Gastrocnemius medialis (tissue), 4 donors: ENCODE measurements at regions not wholly inside any gene's neighbourhood (a gene's known extent, or its start where the extent isn't known, plus 50 kb on each side); places are given as distances from the start of the nearest gene placed in this dataset.

Experiments
- CTCF ChIP-seq, 5 experiments: fragments of 450-650 bp in 3 of 5; fragments of 200-600 bp in 2 of 5; sonication (generic) in 2 of 5; IDR thresholded peaks in 4 of 5; conservative IDR thresholded peaks in 1 of 5; 1 replicate in 4 of 5; 2 replicates in 1 of 5; pipeline ENCODE4 v1.5.1; 2016 to 2019; ENCODE audit warnings: antibody characterized with exemption in 5 of 5, mild to moderate bottlenecking in 3 of 5, moderate library complexity in 3 of 5
- POLR2A ChIP-seq, 2 donors: fragments of 450-650 bp; IDR thresholded peaks; one replicate each; pipeline ENCODE4 v1.6.1; 2017; ENCODE audit warnings: antibody characterized with exemption in 2 of 2, mild to moderate bottlenecking in 2 of 2, moderate library complexity in 2 of 2

GRCh38 chr2:209070262-209070661, 353.6 kb upstream of the MAP2 start:
- TF ChIP-seq POLR2A (IDR thresholded peaks at IDR 0.05) (no peak), CTCF (IDR thresholded peaks at IDR 0.05 in 4 of 5, conservative IDR thresholded peaks at IDR 0.05 in 1 of 5) (no peak)
